RPMI8226 (cell line): ENCODE measurements at regions not wholly inside any gene's neighbourhood (a gene's known extent, or its start where the extent isn't known, plus 50 kb on each side); places are given as distances from the start of the nearest gene placed in this dataset.

Experiments used
- DNase-seq: peaks from one replicate; pipeline ENCODE4 v3.0.0-alpha.2; 2015

DNA sequence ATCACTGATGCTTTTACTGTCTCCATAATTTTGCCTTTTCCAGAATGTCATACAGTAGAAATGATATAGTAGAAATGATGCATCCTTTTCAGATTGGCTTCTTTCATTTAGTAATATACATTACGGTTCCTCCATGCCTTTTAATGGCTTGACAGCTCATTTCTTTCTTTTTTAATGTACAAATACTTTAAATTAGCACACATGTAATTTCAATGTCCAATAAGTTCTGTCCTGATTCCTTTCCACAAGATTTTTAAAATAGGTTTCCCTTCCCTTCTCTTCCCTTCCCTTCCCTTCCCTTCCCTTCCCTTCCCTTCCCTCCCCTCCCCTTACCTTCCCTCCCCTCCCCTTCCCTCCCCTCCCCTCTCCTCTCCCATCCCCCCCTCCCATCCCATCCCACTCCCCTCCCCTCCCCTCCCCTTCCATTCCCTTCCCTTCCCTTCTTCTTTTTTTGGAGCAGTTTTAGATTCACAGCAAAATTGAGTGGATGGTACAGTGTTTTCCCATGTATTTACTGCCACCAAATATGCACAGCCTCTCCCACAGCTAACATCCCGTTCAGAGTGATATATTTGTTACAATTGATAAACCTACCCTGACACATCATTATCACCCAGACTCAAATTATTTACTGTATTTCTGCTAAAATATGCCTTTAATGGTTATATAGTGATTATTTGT is 398.8 kb downstream of the RNF144B start:
- no peak for DNase-seq

DNA sequence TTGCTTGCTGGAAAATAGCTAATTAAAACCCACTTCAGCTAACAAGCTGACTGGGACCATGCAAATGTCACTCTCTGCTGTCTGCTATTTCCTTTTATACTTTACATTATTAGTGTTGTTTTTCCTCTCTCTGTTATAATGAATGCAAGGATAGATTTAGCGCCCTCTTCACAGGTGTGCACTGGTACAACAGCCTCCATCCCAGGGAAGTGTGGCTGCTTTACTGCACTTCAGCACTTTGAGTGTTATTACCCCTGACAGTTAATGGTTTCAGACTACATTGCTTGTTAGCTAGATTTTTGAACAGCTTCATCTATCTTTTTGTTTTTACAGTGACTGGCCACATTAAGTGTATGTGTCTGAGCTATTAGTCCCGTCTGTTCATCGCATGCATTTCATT is 405.7 kb downstream of the RNF144B start:
- DNase-seq, result no peak

DNA sequence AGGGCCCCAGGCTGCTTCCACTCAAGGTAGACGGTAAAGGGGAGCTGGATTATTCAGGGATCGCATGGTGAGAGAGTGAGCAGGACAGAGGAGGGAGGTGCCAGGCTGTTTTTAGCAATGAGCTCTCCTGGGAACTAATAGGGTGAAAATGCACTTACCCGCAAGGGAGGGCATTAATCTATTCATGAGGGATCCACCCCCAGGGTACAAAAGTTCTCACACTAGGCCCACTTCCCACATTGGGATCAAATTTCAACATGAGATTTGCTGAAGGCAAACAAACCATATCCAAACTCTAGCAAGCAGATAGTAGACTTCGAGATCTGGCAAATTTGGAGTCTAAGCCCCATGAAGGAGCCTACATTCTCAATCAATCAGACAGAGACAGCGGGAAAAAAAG is 408.6 kb downstream of the RNF144B start:
- DNase-seq, result no peak

DNA sequence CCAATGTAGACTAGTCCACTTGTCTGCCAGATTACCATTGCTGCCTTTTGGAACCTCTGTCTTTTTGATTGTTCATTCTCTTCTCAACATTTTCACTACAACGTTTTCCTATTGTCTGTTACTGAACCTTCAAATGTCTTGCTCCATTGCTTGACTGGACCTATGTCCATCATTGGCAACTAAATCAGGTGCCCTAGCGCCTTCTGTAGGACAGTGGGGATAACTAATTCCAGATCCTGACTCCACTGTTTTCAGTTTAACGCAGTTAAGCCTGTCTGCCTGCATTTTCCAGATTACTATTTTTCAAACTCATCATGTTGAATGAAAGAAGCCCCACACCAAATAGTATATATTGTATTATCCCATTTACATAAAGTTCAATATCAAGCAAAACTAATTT is 433.6 kb downstream of the RNF144B start:
- no peak for DNase-seq

DNA sequence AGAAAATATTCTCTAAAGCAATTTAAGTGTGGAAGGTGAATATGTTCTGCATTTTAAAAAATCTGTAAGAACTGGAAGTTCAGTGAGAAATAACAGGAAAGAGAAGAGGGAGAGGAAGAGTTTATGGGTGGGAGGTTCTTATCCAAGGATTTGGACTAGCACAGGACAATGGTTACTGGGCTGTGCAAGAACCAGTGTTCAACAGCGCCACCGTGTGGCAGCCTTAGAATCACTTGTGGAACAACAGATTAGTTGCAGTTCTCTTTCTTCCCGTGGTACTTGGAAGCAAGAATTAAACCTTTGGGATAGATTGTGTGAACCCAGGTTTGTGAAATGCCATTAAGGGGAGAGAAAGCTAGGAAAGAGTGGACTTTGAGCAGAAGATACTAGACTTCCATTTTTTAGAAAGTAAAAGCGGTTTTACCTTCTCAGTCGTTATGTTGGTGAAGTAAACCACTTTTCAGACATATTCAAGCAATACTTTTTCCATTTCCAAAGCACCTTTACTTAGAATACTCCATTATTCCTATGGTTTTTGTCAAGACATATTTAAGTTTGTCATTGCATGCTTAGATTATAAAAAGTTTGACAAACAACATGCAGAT is 436.7 kb downstream of the RNF144B start:
- peak; percentile 85 for DNase-seq

DNA sequence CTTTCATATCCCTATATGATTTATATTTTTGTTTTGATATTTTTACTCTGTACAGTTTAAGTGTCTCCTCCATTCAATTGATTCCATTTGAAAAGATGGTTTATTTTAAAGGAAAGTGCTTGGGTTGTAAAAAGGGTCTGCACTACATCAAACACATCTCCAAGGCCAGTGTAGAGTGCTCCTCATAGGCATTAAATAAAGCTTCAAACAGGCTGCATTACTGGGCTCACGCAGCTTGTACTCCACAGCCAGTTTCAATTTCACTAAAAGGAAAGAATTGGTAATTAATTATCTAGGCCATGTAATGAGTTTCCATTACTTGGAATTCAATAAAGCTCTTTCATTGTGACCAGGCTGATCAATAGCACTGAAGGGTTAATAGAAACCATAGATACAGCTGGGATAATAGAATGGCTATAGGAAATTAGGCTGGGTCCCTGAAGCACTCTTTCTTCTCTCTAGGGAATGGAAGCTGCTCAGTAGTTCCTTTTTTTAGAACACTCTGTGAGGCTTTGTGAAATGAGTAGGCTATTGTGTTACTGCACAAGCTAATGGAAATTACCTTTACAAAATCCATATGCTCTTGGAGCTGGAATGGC is 442.2 kb downstream of the RNF144B start:
- no peak for DNase-seq

DNA sequence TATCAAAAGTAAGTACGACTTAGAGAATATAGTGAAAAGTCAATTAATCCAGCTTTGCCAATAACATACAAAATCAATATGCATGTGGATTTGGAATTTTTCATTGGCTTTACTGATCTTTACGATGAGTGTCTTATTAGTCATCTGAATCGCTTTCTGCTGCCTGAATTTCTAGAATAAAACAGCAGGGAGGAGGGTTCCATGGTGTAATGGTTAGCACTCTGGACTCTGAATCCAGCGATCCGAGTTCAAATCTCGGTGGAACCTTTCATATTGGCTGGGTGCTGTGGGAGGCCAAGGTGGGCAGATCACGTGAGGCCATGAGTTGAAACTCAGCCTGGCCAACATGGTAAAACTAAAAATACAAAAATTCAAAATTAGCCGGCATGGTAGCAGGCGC is 448.8 kb downstream of the RNF144B start:
- no peak for DNase-seq

DNA sequence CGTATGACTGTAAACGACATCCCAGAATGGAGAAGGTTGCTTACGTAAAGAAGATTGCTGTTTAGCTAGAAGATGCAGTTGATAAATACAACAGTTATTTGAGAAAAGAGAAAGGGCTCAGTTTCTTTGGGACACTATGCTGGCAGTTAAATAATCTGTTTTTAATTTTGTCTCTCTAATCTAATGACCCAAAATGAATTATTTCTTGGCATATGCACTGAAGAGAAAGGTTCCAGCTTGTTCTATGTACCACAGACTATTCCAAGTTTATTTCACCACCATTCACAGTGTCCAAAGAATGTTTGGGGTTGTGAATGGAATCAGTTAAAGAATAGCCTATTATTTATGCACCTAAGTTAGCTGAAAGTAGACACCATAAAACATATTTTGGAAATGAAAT is 449.9 kb downstream of the RNF144B start:
- DNase-seq, result no peak

DNA sequence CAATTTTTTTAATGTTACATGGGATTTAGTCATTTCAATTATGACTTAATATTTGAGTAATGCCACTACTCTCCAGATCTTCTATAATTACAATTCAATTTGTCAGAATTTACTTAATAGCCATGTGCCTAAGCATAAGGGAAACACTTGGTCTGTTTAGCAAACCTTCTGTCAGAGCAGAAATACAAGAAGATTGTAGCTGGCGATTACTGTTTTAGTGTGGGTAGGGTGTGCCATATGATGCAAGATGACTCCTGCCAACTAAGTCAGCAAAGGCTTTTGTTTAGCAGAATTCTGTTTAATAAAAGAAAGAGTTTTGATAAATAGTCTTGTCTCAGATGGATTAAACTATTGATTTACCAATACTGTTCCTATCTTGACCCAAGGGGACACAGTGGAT is 455.4 kb downstream of the RNF144B start:
- DNase-seq, result no peak

DNA sequence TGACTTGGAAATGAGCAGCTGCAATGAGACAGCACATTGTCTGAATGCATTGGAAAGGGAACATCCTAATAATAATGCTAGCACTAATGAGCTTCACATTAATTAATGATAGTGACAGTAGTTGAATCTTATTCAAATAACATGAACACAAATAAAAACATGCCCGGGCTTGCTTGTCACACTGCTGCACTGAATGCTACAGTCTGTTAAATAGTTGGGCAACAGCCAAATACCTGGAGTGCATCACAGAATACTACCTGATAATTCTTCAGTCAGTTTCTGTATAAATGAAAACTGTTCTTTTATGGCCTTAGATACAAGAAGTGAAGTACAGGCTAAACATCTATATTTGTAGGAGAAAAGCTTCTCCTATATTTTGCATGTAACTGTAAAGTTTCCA is 458.7 kb downstream of the RNF144B start:
- DNase-seq, result no peak

DNA sequence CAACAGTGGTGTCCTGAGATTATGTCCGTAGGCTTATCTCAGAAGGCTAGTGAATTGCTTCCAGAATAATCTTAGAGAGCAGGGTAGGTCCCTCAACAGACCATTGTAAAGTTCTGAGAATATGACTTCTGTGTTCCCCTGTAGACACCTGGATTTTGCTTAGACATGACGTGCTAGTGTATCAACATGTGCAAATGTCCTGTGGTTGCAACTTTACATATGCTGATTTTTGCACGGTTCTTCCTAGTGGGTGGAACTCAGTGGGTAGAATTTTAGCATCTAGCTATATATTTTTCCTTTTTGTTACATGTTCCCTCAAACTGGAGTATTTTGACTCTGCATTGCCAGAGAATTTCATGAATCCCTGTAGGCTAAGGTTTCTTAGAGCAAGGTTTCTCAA is 459.2 kb downstream of the RNF144B start:
- DNase-seq, result no peak

DNA sequence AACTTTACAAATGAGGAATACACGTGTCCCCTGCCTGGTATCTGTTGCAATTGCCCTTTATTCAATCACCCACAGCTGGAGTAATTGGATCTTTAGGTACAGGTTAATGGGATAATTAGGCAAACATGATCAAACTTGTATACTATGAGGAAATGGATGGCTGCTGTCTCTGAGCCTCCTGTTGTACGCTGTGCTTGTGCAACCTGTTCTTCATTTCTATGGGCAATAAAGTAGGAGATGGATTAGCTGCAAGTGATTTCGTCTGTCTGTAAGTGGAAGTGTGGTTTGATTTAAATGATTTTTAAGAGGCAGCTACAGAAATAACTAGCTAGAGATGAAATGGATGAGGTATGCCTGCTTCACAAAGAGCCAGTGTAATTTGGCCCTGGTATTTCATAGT is 474.1 kb downstream of the RNF144B start:
- no peak for DNase-seq

DNA sequence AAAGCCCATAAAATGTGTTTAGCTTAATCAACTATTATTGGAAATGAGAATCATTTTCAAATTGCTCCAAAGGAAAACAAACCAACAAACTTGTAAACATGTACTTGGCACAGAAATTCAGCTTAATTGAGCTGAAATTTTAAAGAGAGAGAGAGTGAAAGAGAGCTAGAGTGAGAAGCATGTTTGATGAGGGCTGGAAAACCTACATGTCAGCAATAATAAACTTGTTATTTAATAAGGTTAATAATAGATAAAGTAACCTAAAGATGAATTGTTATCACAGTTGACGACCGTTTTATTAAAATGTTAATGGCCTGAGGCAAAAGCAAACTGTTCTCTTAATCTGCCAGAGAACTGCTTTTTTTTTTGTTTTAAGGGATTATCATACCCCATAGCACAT is 496.1 kb downstream of the RNF144B start:
- no peak for DNase-seq

DNA sequence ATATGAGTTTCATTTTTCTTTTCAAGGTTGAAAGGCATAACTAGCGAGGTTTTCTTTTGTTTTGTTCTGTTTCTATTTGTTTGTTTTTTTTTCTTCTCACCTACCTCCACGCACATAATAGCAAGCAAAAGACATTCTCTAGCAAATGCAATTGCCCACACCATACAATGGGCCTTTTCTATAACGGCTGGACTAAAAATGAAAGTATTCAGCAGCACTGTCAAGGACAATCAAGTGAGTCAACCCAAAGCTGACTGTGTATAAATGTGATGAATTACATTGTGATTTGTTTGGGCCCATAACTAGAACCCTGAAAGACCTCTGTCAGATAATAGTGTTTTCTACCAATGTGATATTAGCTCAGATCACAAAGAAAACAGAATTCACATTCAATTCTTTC is 496.7 kb downstream of the RNF144B start:
- DNase-seq, result no peak

DNA sequence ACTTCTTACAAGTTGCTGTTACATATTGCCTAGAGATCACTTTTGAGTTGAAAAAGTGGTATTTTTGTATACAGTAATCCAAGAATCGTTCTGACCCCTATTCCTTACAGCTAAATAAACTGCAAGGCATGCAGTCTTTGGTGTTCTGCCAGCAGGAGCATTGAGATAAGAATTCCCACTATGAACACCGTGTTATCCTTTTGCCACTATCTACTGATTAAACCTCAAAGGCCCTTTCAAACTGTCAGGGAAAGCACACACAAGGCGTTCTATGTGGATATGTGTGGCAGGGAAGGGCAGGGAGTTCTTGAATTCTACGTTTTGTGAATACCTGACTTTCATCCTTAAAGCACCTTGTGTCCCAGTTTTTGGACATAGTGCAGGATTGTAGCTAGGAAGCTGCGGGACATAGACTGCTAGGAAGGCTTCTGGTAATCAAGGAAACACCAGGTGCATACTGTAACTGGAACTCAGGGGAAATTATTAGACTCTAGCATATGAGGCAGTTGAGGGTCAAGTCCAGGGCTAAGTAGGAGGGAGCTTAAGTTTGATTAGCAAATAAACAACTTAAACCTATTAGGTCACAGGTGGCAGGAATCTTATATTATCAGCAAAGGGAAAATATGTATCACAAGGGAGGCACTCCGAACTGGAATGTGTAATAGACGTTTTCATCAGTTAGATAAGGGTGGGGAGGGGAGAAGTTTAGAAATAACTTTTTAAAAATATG is 506.6 kb downstream of the RNF144B start:
- no peak for DNase-seq

DNA sequence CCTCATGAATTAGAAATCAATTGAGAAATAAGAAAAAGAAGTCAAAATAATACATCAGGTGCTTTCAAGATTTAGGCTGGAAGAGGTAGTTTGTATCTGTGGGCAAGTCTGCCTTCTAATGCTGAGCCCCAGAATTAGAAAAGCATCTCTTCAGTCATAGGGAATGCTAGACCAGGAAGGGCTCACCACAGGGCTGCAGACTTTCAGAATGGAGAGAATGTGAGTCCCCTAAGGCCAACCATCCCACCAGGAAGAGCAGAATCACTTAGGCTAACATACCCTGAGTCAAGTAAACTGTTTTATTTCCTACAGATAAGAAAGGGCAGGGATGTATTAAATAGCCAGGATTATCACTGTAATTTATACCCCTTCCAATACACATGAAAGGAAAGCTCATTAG is 510.2 kb downstream of the RNF144B start:
- DNase-seq, result no peak

DNA sequence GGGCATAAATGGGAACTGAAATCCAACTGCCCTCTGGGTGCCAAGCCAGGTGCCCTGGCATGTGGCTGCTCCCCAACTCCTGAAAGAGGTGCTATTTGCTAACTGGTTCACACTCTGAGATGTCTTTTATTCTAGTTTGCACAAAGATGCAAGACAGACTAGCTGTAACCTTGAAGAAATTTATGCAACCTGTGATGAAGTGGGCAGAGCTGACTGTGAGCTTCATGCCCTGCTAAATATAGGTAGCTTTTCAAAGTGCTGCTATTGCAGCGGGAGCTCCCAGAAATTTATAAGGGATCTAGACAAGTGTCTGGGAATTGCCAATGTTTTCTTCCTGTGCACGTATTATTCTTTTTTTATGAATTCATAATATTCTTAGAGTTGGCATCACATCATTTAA is 517.5 kb downstream of the RNF144B start:
- no peak for DNase-seq

DNA sequence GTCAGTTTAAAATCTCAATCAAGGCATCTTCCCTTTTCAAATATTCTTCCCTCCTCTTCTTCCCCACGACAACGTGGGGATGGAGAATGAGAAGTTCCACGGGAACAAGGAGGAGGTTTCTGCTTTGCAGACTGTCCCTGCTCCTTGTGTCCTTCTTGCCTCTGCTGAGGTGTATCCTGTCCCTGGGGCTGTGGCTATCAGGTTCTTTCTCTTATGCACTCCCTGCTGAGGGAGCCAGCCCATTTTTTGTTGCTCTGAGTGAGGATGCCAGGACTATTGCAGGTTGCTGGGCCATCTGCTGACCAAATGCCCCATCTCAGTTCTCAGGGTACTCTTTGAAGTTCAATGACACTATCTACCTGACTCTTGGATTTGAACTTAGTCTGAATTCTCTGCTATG is 533.6 kb downstream of the RNF144B start:
- no peak for DNase-seq

DNA sequence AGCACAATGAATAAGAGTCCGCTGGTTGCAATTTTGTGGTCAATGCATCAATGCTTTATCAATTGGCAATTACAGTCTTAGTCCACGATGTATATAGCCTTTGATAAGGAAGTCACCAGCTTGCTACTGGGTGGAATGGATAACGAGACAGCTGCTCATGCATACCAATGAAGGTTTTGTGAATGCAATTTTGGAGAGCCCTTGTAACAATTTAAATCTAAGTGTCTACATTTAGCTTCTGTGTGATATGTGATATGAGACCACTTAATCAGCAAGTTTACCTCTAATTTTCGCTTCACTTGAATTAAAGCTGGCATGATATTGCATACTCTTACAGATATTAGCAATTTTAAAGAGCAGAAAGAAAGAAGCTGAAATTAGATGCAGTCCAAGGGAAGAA is 543.9 kb downstream of the RNF144B start:
- no peak for DNase-seq

DNA sequence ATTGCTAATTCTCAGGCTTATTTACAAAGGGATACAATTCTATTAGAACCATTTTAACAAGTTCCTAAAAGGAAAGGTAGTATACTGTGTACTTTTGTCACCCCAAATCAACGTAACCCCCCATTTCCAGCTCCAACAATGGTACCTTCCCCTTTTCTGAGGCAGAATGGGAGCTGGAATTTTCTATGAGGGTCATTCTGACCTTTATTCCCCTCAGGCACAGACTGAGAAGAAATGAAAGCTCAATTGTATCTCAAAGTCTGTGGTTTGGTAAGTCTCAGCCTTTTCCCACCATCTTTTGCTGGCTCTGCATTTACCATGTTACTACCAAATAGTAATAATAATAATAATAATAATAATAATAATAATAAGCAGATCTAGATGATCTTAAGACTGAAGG is 571.0 kb downstream of the RNF144B start:
- no peak for DNase-seq

DNA sequence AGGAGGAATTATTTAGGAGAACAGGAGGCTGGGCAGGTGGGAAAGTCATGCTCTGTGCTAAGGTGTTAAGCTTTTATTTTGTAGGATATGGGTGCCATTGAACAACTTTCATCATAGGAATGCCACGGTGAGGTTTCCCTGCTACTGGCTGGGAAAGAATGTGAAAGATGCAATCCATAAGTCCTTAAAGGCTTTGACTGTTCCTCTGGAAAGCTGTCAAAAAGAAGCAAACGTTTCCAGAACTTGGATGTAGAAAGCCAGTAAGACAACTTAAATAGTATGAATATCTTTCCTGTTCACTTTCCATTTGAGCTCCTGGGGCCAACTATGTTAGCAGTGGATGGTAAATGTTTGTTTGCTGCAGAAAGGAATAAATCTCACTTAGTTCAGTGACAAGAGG is 574.4 kb downstream of the RNF144B start:
- DNase-seq, result no peak

DNA sequence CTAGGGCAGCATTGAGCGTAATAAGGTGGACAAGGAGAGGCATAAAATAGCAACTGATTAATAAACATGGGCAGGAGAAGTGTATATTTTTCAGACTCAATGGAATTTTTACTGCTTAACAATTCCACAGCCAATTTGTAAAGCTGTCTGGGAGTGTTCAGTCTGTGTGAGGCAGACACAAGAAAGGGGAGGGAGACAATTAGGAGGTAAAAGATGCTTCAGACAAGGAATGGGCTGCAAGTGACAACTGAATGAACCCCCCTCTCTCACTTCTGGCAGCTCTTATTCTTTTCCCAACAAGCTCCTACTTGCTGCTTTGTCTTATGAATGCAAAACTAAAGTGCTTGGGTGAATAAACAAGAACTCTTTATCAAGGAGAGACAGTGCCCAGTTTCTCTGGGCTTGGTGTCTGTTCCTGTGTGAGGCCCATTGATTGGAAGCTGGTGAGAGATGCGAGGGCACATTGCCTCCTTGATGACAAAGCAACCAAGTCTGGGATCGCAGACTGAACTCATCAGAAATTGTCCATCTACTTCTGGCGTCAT is 575.3 kb downstream of the RNF144B start:
- DNase-seq, result no peak

DNA sequence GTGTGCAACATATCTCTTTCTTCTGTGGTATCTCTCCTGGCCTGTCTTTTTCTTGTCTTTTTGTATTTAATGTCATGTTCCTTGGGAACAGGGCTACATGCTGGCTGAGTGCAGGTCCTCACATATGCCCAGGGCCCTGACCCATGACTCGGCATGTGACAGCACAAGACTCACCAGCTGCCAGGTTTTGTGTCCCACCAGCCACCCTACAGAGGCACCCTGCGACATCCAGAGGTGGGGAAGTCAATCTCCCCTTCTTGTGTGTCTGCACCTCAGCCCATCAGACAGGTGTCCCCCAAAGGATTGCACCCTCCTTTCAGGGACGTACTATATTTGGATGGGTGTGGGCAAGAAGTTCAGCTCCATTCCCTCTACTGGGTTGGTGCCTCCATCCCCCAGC is 576.3 kb downstream of the RNF144B start:
- DNase-seq, result no peak

DNA sequence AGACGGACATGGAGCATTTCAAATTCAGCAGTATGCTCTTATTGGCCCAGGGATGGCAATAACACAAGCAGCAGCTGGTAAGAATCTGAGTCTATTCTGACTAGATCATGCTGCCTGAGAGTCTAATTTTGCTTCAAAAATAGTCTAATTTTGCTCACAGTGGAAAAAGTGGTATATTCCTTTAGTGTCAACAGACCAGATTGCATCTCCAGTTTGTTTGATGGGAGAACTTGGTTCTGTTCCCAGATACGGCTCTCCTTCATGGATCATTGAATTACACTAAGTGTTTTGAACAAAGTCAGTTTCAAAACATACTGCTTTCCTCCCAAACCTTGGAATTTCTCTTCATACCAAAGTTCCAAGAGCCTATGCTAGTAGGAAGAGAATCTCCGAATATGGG is 586.1 kb downstream of the RNF144B start:
- no peak for DNase-seq
